DND-41 (cell line): ENCODE measurements at regions not wholly inside any gene's neighbourhood (a gene's known extent, or its start where the extent isn't known, plus 50 kb on each side); places are given as distances from the start of the nearest gene placed in this dataset.

ENCODE experiments used
- CTCF ChIP-seq: IDR thresholded peaks from 2 replicates; pipeline ENCODE4 v1.5.1; 2012; ENCODE audit warnings: borderline replicate concordance, low read length, moderate library complexity, mild to moderate bottlenecking; ENCODE audit not compliant: poor library complexity, severe bottlenecking; ENCODE audit errors: extremely low read depth
- EZH2 ChIP-seq: IDR thresholded peaks from 3 replicates; pipeline ENCODE4 v1.6.1; 2012; ENCODE audit warnings: borderline replicate concordance, low read depth, mild to moderate bottlenecking, moderate library complexity, low read length, inconsistent platforms; ENCODE audit not compliant: severe bottlenecking

- TF ChIP-seq CTCF, result no peak
- TF ChIP-seq EZH2, result no peak
Measured at GRCh38 chr16:7997966-7998365, 592.3 kb downstream of the TMEM114 start.
